Esophagus squamous epithelium (tissue), 4 donors: ENCODE measurements at regions not wholly inside any gene's neighbourhood (a gene's known extent, or its start where the extent isn't known, plus 50 kb on each side); places are given as distances from the start of the nearest gene placed in this dataset.

Experiments used
- POLR2A ChIP-seq, 4 donors: fragments of 450-650 bp; IDR thresholded peaks; one replicate each; pipeline ENCODE4 v1.6.1; 2017; ENCODE audit warnings: antibody characterized with exemption in 4 of 4, mild to moderate bottlenecking in 4 of 4, moderate library complexity in 3 of 4
- TF ChIP-seq, protein P1 (sequence below), 6 experiments: fragments of 450-650 bp in 4 of 6; fragments of 200-600 bp in 2 of 6; sonication (generic) in 2 of 6; IDR thresholded peaks; one replicate each; pipeline ENCODE4 v1.5.1; 2016 to 2019; ENCODE audit warnings: antibody characterized with exemption in 6 of 6, mild to moderate bottlenecking in 4 of 6, moderate library complexity in 4 of 6

DNA sequence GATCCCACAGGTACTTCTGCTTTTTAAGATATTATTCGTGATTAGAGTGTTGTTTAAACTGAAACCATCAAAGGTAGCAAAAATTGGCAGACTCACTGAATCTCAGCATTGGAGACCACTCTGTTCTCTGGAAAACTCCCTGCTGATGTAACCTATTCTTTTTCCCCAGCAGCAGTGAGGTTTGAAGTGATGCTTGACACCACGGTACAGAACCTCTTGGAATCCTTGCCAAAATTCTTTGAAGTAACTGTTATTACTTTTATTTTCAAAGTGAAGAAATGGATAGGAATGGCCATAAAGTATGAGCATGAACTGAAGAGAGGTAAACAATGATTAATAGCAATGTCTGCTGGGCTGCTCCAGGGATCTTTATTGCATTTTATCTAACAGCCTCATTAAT, 66.4 kb upstream of the KL start:
- TF ChIP-seq, protein P1, sequence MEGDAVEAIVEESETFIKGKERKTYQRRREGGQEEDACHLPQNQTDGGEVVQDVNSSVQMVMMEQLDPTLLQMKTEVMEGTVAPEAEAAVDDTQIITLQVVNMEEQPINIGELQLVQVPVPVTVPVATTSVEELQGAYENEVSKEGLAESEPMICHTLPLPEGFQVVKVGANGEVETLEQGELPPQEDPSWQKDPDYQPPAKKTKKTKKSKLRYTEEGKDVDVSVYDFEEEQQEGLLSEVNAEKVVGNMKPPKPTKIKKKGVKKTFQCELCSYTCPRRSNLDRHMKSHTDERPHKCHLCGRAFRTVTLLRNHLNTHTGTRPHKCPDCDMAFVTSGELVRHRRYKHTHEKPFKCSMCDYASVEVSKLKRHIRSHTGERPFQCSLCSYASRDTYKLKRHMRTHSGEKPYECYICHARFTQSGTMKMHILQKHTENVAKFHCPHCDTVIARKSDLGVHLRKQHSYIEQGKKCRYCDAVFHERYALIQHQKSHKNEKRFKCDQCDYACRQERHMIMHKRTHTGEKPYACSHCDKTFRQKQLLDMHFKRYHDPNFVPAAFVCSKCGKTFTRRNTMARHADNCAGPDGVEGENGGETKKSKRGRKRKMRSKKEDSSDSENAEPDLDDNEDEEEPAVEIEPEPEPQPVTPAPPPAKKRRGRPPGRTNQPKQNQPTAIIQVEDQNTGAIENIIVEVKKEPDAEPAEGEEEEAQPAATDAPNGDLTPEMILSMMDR (IDR thresholded peaks at IDR 0.05): no peak
- TF ChIP-seq POLR2A (IDR thresholded peaks at IDR 0.05): no peak
